ENCODE measurements at regions not wholly inside any gene's neighbourhood (a gene's known extent, or its start where the extent isn't known, plus 50 kb on each side); places are given as distances from the start of the nearest gene placed in this dataset.

GRCh38 chr2:198523710-198524109 lies 719.3 kb downstream of the PLCL1 start:
- POLR2A ChIA-PET, result no interaction called here
- no peaks in the 10 kb centered on the region for H3K79me2 ChIP-seq (ENCODE audit: insufficient read depth)
- DNase-seq, result no peak
- 1% methylated on average over 2 of the region's 2 CpGs for WGBS (ENCODE audit: low lambda C conversion rate)
- no peak for TF ChIP-seq YY1 (IDR thresholded peaks at IDR 0.05; ENCODE audit: low read depth)
- H3K9ac ChIP-seq, result no peak overlapping the region
- no peaks in the 10 kb centered on the region for H3K27me3 ChIP-seq (ENCODE audit: insufficient read depth)
- H3F3A ChIP-seq (replicated peaks; ENCODE audit: insufficient read depth), result no peaks in the 10 kb centered on the region
- no peak overlapping the region for H3K4me3 ChIP-seq (ENCODE audit: low read depth in 2 of 2, low read length in 1 of 2)
- CTCF ChIA-PET, result no interaction called here
- no peaks in the 10 kb centered on the region for H3K4me1 ChIP-seq (ENCODE audit: control insufficient read depth in 1 of 2, insufficient read depth in 2 of 2, low read depth in 1 of 2, low read length in 1 of 2)
- no peaks in the 10 kb centered on the region for H3K9me2 ChIP-seq
- H3K27ac ChIP-seq (ENCODE audit: low read depth in 2 of 2, low read length in 1 of 2), result no peak overlapping the region
- H2AFZ ChIP-seq (ENCODE audit: low read depth), result no peak overlapping the region
- no peaks in the 10 kb centered on the region for H3K9me3 ChIP-seq
- H4K20me1 ChIP-seq (ENCODE audit: insufficient read depth), result no peaks in the 10 kb centered on the region
- H3K4me2 ChIP-seq, result no peak overlapping the region
- H3K36me3 ChIP-seq (replicated peaks in 1 of 2; ENCODE audit: control insufficient read depth in 1 of 2, insufficient read depth in 2 of 2, low read length in 1 of 2), result no peaks in the 10 kb centered on the region

- Histone ChIP-seq H3K9ac (no peak overlapping the region), H3K9me3 (no peaks in the 10 kb centered on the region; the same call in 1 of the 2 replicates), H3K36me3 (replicated peaks in 1 of 2; ENCODE audit: control insufficient read depth in 1 of 2, insufficient read depth in 2 of 2, low read length in 1 of 2) (no peaks in the 10 kb centered on the region), H3K4me2 (no peak overlapping the region), H4K20me1 (ENCODE audit: insufficient read depth) (no peaks in the 10 kb centered on the region), H3K4me3 (ENCODE audit: low read depth in 2 of 2, low read length in 1 of 2) (no peak overlapping the region), H3K4me1 (ENCODE audit: control insufficient read depth in 1 of 2, insufficient read depth in 2 of 2, low read depth in 1 of 2, low read length in 1 of 2) (no peaks in the 10 kb centered on the region), H3K79me2 (ENCODE audit: insufficient read depth) (no peaks in the 10 kb centered on the region), H3F3A (replicated peaks; ENCODE audit: insufficient read depth) (no peaks in the 10 kb centered on the region), H3K27me3 (ENCODE audit: insufficient read depth) (no peaks in the 10 kb centered on the region), H2AFZ (ENCODE audit: low read depth) (no peak overlapping the region), H3K9me2 (no peaks in the 10 kb centered on the region), H3K27ac (ENCODE audit: low read depth in 2 of 2, low read length in 1 of 2) (no peak overlapping the region)
- TF ChIP-seq NFIC (IDR thresholded peaks at IDR 0.05; ENCODE audit: borderline replicate concordance) (no peak), ZBTB33 (IDR thresholded peaks at IDR 0.05; ENCODE audit: borderline replicate concordance, low read depth) (no peak), FOXJ3 (CRISPR knock-in tag; IDR thresholded peaks at IDR 0.05) (no peak), IRF3 (IDR thresholded peaks at IDR 0.05; ENCODE audit: low read depth, low read length) (no peak), PBX3 (IDR thresholded peaks at IDR 0.05) (no peak), SMC3 (IDR thresholded peaks at IDR 0.05; ENCODE audit: low read depth, low read length) (no peak), RCOR1 (IDR thresholded peaks at IDR 0.05; ENCODE audit: low read length) (no peak), MXI1 (IDR thresholded peaks at IDR 0.05; ENCODE audit: low read depth, low read length) (no peak), EZH2phosphoT487 (IDR thresholded peaks at IDR 0.05; ENCODE audit: borderline replicate concordance, low read depth) (no peak), ELF1 (IDR thresholded peaks at IDR 0.05) (no peak), RXRA (IDR thresholded peaks at IDR 0.05; ENCODE audit: borderline replicate concordance, low read depth) (no peak), GATA2 (CRISPR knock-in tag; IDR thresholded peaks at IDR 0.05) (no peak), MEF2A (IDR thresholded peaks at IDR 0.05; ENCODE audit: borderline replicate concordance, low read depth) (no peak), RAD21 (IDR thresholded peaks at IDR 0.05; ENCODE audit: low read length) (no peak), TAF1 (IDR thresholded peaks at IDR 0.05; ENCODE audit: borderline replicate concordance, low read depth, low read length) (no peak), YY1 (IDR thresholded peaks at IDR 0.05; ENCODE audit: low read depth) (no peak), RFX5 (IDR thresholded peaks at IDR 0.05; ENCODE audit: low read length) (no peak), EP300 (IDR thresholded peaks at IDR 0.05; ENCODE audit: borderline replicate concordance in 1 of 2, low read depth in 1 of 2, low read length in 1 of 2) (no peak), GABPA (IDR thresholded peaks at IDR 0.05; ENCODE audit: low read depth) (no peak), MAX (IDR thresholded peaks at IDR 0.05; ENCODE audit: low read depth) (no peak)
- no peak for DNase-seq
- ChIA-PET POLR2A (no interaction called here), CTCF (no interaction called here)
- 21% methylated on average over 2 of the region's 2 CpGs for WGBS (ENCODE audit: low lambda C conversion rate)
These were observed 714.5 kb downstream of the PLCL1 start for GRCh38 chr2:198518935-198519334.
